Eye (tissue), 1 donor: ENCODE measurements at regions not wholly inside any gene's neighbourhood (a gene's known extent, or its start where the extent isn't known, plus 50 kb on each side); places are given as distances from the start of the nearest gene placed in this dataset.

Source experiments
- DNase-seq: peaks from one replicate; pipeline ENCODE4 v3.0.0-alpha.2; 2015

DNA sequence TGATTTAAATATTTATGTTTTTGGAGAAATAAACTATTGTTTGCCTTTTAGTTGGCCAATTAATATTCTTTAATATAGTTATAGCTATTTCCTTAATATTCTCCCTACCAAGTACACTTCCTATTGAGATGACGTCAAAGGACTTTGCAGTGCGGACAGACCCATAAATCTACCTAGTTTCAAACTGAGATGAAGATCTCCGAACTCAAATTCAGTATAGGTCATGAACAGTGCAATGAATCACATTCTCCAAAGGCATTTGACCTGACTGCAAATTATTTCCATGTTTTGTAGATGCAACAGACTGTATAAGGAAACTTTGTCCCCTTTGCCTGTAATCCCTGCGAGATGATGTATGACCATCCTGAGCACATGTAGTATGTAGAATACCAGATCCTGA is 342.6 kb upstream of the FIGN start:
- no peak for DNase-seq

DNA sequence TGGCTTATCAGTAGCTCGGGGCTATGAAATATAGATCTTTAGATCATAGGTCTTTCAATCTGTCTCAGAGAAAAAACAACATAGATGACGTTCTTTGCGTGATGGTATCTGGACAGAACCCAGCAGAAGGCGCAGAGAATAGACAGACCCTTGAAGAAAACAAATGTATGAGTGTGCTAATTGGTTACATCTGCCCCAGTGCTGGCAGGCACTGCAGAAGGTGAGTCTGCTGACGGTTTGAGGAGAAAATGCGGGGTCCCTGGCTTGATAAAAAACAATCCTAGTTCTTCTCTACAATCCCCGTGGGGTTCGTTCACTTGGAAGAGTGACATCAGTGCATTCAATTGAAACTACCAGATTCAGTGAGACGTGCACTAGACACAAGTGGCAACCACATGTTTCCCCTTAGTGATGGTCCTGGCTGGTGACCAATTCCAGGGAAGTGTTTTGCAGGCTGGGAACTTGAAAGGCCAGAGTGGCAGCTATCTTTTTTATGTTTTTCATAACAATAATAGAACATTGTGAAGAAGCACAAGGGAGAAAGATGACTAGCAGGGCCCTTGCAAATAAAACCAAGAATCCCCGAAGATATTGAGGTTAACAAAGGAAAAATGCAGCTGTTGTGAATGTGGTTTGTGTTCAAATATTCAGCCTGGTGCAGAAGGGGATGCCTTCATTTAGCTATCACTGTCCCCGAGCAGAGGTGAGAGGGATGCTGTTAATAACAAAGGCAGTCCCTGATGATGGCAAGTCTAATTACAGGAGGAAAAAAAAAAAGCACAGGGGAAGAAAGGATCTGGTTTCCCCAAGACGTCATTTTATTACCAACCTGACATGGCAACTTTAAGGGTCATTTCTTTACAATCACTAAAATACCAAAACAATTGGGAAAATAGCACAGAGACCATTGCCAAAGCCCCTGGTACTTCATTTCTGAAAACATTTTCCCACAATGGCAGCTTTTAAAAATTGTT is 337.6 kb upstream of the FIGN start:
- peak; percentile 83 for DNase-seq

DNA sequence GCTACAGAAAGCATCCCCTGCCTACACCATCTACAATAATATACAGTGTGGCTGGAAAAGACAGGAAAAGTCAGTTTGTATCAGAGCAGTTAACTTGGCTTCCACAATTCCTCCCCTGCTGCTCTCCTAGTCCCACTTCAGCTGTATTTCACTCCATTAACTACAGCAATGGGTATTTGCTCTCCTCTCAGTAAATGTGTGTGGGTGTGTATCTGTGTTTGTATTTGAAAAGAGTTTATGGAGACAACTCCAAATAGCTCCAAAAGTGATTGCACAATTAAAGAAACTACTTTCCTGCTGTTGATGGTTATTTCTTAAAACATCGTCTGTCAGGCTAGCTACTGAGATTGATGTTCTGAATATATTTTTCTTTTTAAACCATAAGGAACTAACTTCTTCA is 333.7 kb upstream of the FIGN start:
- no peak for DNase-seq

DNA sequence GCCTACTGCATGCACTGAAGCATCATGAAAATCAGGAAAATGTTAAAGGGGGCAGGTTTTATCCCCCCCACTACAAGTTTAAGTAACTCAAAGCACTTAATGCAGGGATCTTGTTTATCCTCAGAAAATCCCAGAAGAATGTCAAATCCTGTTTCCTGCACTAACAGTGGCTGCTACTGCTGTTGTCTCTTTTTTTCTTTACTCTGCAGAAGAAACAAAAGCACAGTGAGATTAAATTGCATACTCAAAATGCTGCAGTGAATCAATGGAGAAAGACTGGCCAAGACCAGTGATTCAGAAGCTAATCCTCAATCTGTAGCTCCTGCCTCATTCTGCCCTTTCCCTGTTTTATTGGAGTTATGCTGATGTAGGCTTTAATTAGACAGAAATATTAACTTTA is 332.3 kb upstream of the FIGN start:
- no peak for DNase-seq

DNA sequence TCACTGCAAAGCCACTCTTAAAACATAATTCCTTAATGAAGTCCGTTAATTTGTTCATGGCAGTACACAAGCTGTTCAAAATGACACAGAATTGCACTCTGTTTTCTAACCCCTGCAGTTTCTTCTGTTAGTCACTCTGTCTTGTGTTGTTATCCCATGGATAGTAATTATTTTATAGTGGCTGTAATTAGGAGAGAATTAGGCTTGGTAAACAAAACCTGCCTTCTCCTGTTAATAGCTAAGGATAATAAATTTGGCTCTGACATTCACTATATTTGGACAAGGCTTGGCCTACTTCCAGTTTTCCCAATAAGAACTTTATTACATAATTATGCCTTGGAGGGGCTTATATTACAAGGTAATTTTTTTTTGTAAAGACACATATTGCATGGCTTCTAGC is 330.3 kb upstream of the FIGN start:
- no peak for DNase-seq

DNA sequence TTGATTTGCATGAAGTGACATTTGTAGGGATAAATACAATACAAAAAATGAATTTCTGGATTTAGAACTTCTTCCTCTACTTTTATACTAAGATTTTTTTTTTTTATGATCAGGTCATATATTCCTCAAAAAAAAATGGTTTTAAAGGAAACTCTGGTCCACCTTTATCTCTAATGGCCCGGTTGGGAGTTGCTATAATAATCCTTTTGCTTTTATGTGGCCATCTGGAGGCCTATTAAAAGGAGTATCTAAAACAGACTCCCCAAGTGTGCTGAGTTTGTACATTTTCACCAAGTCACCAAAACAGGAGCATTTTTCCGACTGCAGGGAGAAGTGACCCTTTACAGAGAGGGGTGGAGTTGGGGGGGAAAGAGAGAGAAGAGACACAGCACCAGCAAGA is 329.2 kb upstream of the FIGN start:
- no peak for DNase-seq

DNA sequence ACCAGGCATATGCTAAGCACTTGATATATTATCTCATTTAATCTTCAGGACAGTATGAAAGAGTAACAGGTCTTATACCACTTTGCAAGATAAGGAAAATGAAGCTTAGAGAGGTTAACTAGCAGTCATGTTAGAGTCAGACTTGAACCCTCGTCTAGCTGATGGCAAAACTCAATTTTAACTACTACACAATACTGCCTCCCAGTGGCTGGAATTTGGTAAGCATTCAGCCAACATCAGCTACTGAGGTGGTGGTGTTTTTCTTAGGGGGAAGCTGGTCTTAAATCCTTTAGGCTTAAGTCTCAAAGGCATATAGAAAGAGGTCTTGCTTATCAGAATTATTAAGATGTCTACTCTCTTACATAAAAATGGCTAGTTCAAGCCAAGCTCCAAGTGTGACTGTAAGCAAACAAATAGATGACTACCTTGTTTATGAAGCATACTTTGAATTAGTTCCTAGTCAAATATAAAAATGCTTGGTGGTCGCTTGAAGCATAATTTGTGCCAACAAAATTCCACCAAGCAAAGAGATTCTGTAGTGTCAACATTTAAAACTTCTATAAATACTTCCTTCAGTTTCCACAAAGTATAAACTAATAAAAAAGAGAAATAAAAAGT is 325.4 kb upstream of the FIGN start:
- DNase-seq = peak; percentile 64

DNA sequence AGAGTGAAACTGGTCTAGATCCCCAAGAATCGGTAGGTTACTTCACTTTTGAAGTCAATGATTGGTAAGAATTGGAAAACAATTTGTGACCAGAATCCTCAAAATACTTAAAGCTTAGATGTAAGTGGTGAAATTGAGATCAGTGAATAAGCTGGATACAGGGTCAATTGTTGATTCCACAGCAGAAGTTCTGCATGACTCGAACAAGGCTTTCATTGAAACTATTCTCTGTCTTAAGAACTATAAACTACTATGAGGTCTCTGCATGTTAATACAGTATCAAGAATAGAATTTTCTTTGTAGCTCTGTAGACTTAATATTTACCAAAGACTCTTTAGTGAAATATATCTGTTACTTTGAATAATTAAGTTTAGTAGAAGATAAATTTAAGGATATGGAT is 324.2 kb upstream of the FIGN start:
- DNase-seq = no peak

DNA sequence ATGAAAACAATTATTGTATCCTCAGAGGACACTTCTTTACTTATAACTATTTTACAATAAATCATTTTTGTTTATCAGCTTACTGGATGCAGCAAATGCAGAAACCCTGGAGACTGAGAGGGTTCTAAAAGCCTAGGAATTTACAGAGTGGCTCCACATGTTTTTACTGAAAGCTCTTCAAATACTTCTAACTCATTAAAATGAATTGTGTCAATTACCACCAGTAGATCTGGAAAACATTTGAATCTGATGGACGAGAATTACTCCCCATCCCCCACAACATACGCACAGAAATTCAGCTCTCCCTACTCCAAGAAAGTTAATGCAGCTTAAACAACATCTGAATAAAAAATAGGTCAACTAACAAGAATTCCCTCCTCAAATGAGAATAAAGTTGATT is 319.8 kb upstream of the FIGN start:
- DNase-seq = peak; percentile 26

DNA sequence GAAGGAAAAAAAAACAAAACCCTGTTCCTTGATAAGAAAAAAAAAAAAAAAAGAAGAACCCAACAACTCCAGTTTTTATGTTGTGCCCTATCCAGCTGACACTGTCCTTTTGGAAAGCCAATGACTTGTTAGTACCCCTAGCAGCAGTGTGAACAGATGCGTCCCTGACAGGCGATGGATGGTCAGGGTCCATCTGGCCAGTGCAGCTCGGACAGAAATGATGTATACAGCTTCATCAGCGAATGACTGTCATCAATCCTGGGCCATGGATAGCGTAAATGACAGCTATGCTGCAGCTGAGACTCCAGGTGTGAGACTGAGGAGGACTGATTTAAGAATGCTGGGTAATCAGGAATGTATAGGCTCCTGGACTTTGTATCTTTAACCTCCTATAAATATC is 318.8 kb upstream of the FIGN start:
- peak; percentile 52 for DNase-seq

DNA sequence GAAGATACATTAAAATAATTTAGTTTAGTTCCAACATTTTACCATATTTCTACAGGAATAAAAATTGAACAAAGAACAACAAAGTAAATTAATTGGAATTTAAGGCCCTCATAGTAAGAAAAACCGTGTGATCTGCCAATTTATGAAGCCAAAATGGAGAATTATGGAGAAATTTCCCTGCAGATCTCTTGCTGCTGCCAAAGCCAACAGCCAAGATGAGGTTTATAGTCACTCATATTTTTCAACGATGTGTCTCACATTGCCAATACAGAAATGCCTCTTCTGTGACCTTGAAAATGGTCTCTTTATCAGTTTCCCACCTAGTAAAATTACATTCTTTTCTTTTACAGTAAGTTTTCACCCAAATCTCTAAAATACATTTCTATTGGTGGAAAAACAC is 317.2 kb upstream of the FIGN start:
- DNase-seq = no peak

DNA sequence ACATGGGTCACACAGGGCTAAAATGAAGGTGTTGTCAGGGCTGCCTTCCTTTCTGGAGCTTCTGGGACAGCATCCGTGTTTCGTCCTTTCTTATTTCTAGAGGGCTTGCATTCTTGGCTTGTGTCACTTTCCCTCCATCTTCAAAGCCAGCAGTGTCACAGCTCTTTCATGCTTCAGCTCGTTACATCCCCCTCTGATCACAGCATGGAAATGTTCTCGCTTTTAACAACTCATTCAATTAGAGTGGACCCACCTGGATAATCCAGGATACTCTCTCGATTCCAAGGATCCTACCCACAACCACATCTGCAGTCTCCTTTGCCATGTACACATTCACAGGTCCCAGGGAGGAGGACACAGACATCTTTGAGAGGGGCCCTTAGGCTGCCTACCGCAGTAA is 316.2 kb upstream of the FIGN start:
- DNase-seq = no peak

DNA sequence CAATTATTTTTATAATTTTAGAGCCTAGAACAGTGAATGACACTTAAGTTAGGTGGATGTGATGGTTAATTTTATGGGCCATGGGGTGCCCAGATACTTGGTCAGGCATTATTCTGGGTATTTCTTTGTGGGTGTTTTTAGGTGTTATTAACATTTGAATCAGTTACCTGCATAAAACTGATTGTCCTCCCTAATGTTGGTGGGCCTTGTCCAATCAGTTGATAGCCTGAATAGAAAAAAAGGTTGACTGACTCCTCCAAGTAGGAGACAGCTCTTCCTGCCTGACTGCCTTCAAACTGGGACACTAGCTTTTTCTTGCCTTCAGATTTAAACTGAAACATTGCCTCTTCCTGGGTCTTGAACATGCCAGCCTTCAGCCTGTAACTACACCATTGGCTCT is 312.9 kb upstream of the FIGN start:
- DNase-seq = no peak

DNA sequence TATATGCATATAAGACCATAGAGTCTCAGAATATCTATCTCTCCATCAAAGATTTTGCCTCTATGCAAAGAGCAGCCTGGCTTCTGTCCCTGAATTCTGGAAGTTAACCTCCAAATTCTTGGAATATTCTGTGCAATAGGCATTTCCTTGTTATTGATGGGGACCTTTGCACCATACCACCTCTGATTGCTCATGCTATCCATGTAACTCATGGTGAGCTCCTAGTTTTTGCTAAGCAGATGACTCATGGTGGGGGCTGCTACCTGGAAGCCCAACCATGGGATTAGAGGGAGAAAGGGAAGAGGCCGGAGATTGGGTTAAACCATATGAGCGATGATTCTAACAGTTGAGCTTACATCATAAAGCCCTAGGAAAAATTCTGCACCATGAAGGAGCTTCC is 310.2 kb upstream of the FIGN start:
- no peak for DNase-seq

DNA sequence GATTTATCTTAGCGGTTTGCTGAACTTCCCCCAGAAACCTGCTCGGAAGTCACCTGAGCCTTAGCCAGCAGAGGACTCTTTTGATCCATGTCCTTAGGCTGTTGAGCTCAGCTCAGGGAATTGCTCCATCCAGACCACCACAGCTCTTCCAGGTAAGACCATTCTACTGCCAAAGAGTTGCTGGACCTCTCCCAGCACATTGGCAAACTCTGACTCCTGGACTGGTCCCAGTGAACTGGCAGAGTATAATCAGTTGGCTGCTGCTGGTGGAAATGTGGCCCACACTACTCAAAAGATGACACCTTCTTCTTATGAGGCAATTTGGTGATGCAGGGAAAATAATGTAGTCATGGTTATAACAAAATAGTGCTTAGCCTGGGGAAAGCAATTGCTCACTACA is 308.8 kb upstream of the FIGN start:
- DNase-seq = no peak

DNA sequence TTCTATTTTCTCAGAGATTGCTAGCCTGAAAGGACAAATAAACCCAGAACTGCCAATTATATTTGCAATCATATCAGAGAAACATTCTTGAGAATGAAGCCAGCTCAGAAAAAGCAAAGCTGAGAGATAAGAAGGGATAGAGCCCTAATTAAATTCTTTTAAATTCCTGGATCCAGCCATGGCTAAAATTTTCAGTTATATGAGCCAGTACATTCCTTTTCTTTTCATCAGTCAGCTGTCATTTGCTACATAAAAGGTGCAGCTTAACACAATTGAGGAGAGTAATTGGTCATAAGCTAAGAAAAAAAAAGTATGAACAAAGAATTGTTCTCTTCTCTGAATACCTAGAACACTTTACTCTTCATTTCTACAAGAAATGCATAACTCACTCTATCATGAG is 303.5 kb upstream of the FIGN start:
- no peak for DNase-seq

DNA sequence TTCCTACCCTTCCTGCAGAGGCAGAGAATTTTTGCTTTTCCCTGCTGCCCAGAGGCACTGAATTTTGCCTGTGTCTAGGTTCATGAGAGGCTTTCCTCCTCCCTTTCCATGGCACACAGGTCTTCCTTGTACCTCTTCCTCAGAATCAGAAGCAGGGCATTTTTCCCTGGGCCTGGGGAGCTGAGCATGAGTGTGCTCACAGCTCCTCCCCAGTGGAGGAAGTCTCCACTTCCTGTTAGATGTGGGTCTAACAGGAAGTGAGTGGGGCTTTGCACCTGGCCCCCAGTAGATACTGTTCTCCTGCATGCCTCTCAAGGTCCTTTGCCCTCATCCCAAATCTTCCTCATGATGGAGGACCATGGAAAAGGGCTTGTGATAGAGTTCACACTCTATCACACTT is 297.2 kb upstream of the FIGN start:
- DNase-seq = no peak

DNA sequence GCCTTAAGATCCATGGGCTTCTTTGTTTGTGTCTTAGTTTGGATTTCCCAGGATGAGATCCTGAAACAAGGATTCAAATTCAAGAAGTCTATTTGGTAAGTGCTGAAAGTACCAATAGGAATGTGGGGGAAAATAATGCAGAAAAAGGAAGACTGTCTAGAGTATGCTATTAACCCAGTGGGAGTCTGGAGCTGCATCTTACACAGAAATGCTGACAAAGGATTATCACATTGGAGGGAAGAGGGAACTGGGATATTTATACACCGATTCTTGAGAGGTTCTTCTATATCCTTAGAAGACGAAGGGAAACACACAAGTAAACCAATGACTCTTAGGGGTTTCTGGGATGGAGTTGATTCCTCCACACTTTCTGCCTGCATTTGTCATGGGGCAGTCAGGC is 294.8 kb upstream of the FIGN start:
- no peak for DNase-seq

DNA sequence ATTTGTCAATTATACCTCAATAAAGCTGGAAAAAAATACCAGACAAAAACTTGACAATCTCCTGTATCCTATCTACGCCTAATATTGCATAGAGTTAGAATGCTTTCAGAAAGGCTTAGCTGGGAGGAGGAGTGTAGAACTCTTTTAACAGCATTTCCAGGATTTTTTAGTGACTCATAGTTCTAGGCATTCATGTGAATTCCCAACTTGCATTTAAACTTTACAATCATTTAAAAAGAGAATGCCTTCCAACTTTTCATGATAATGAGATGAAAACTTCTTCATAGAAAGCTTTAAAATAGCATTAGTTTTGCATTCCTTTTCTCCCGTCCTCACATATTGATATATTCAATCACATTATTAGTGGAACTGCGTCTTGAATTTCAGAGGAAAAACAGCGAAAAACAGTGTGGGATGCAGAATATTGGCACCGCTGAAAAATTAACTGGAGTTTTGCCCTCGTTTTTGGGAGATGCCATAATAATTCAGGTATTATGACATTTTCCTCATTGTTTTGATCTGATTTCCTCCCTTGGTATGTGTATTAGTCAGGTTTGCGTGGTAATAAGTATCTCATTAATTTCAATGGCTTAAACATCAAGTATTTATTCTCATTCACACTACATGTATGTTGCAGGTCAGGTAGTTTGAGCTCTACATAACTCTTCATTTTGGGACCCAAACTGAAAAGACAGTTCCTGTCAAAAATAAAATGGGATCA is 293.2 kb upstream of the FIGN start:
- no peak for DNase-seq

DNA sequence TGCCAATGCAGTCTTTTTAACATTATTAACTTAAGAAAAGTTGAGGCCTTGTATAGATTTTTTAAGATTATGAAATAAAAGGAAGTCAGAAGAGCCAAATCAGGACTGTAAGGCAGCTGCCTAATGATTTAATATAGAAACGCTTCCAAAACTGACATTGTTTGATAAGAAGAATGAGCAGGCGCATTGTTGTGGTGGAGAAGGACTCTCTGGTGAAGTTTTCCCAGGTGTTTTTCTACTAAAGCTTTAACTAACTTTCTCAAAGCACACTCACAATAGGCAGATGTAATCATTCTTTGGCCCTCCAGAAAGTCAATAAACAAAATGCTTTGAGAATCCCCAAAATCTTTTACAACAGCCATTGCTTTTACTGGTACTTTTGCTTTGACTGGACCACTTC is 288.6 kb upstream of the FIGN start:
- no peak for DNase-seq

DNA sequence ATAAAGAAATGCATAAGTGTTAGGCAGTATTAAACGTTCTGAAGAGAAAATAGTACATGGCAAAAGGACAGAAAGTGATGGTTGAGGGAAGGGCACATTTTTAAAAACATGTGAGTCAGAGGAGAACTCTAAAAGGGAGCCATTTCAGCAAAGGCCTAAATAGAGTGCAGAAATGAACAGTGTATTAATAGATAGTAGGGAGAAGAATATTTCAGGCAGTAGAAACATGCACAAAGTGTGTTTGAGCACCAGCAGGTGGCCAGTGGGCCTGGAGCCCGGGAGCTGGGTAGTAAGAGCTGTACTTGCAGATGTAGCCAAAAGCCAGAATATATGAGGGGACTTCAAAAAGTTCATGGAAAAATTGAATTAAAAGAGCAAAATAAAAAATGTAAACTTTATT is 288.1 kb upstream of the FIGN start:
- no peak for DNase-seq

DNA sequence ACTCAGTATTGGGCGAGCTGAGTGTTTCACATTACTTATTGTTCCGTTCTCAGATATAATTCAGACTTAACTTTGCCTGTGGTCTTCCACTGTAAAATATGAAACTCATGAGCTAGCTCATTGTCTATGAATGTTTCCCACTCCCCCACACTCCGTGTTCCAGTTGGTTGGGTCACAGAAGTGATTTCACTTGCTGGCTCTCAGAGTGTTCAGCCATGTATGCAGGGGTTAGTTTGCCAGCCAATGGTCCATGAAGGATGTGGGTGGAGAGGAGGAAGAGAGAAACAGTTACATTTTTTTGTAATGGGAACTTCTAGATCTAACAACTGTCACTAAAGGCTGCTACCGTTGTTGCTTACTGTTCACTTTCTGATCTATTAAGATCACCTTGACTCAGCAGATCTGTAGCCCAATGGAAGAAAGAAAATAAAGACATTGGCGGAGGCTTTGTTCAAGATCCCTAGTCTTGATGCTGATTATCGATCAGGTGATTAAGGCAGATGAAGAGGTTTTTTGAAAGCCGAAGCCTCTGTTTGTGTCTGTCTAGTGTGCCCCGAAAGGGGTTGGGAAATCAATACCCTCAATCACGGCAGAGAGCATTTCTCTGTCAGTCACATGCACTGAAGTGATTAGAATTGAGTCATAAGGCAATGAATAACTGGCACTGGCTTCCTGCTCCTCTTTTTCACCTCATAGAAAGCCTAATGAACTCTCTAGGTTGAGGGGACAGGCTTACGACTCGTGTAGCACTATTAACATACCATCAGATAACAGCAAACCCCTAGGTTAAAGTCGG is 279.7 kb upstream of the FIGN start:
- DNase-seq = peak; percentile 88

DNA sequence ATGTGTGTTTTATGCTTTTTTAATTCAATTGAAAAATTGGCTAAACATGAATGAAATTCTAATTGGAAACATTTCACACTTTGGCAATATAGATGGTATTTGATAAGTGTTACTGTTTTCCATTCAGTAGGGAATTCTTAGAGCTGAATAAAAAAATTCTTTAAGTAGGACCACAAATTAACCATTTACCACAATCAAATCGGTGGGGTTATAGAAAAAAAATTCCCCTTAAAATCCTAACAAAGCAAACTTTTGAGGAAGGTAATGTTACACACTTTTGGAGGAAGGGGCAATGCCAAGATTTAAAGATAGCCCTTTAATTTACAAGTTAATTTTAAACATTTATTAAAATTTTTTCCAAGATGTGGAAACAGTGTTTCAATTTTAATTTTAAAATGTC is 279.0 kb upstream of the FIGN start:
- no peak for DNase-seq
